ENCODE measurements at regions not wholly inside any gene's neighbourhood (a gene's known extent, or its start where the extent isn't known, plus 50 kb on each side); places are given as distances from the start of the nearest gene placed in this dataset.
A peak's percentile ranks its signal among the peaks of the same experiment; 100 is the strongest.
"Not testable (repeated sequence)": the region's sequence is repeated elsewhere in the genome, so short reads cannot be mapped to it uniquely, and the experiment has no call there.

GRCh38 chr4:64807821-64808220 lies 398.6 kb upstream of the TECRL start:
- no peak for DNase-seq

GRCh38 chr4:64799751-64800150 lies 390.5 kb upstream of the TECRL start:
- DNase-seq, result no peak

- not testable (repeated sequence) for DNase-seq
Measured at GRCh38 chr4:64798828-64799227, 389.6 kb upstream of the TECRL start.

GRCh38 chr4:64796581-64796980 lies 387.3 kb upstream of the TECRL start:
- no peak for DNase-seq

GRCh38 chr4:64784125-64784524 lies 374.9 kb upstream of the TECRL start:
- DNase-seq, result no peak

- DNase-seq, result peak; percentile 17
Measured at GRCh38 chr4:64781737-64782326, 372.6 kb upstream of the TECRL start.

GRCh38 chr4:64780664-64781063 lies 371.4 kb upstream of the TECRL start:
- DNase-seq, result no peak

- DNase-seq, result no peak
Measured at GRCh38 chr4:64777286-64777685, 368.0 kb upstream of the TECRL start.

GRCh38 chr4:64776820-64777219 lies 367.6 kb upstream of the TECRL start:
- DNase-seq, result no peak

GRCh38 chr4:64774626-64775025 lies 365.4 kb upstream of the TECRL start:
- DNase-seq, result no peak

GRCh38 chr4:64771149-64771548 lies 361.9 kb upstream of the TECRL start:
- DNase-seq, result no peak

- DNase-seq, result no peak
Measured at GRCh38 chr4:64767547-64767946, 358.3 kb upstream of the TECRL start.

GRCh38 chr4:64766565-64766964 lies 357.3 kb upstream of the TECRL start:
- DNase-seq, result no peak

- no peak for DNase-seq
Measured at GRCh38 chr4:64756016-64756415, 346.8 kb upstream of the TECRL start.

- DNase-seq, result no peak
Measured at GRCh38 chr4:64747919-64748715, 338.9 kb upstream of the TECRL start.

GRCh38 chr4:64738240-64738639 lies 329.0 kb upstream of the TECRL start:
- DNase-seq, result no peak

GRCh38 chr4:64737854-64738138 lies 328.5 kb upstream of the TECRL start:
- not testable (repeated sequence) for DNase-seq

GRCh38 chr4:64737026-64737853 lies 328.0 kb upstream of the TECRL start:
- DNase-seq, result no peak

- no peak for DNase-seq
Measured at GRCh38 chr4:64729561-64729960, 320.3 kb upstream of the TECRL start.

- DNase-seq, result no peak
Measured at GRCh38 chr4:64727960-64728359, 318.7 kb upstream of the TECRL start.

- DNase-seq, result not testable (repeated sequence)
Measured at GRCh38 chr4:64727391-64727790, 318.1 kb upstream of the TECRL start.

GRCh38 chr4:64724689-64725088 lies 315.4 kb upstream of the TECRL start:
- DNase-seq, result no peak

- DNase-seq, result no peak
Measured at GRCh38 chr4:64721106-64721505, 311.9 kb upstream of the TECRL start.

GRCh38 chr4:64718091-64718490 lies 308.8 kb upstream of the TECRL start:
- no peak for DNase-seq
